NOMO-1 treated with DMSO at 0.1 percent for 48 hours (cell line): ENCODE measurements at regions not wholly inside any gene's neighbourhood (a gene's known extent, or its start where the extent isn't known, plus 50 kb on each side); places are given as distances from the start of the nearest gene placed in this dataset.
"Not testable (repeated sequence)": the region's sequence is repeated elsewhere in the genome, so short reads cannot be mapped to it uniquely, and the experiment has no call there.

Experiments
- DNase-seq: peaks from one replicate; lab custom pipeline; 2025; ENCODE audit not compliant: unreplicated experiment; lab: John Stamatoyannopoulos, UW

- DNase-seq = no peak
These were observed 722.6 kb downstream of the ZNF385D start for GRCh38 chr3:21028412-21028811.

- DNase-seq = no peak
These were observed 726.4 kb downstream of the ZNF385D start for GRCh38 chr3:21024563-21024962.

GRCh38 chr3:21020681-21021080 lies 730.3 kb downstream of the ZNF385D start:
- no peak for DNase-seq

- no peak for DNase-seq
These were observed 731.0 kb downstream of the ZNF385D start for GRCh38 chr3:21020043-21020442.

GRCh38 chr3:21017115-21017852 lies 733.7 kb downstream of the ZNF385D start:
- no peak for DNase-seq

- DNase-seq = no peak
These were observed 737.4 kb downstream of the ZNF385D start for GRCh38 chr3:21013566-21013965.

- DNase-seq = no peak
These were observed 751.3 kb downstream of the ZNF385D start for GRCh38 chr3:20999661-21000060.

GRCh38 chr3:20997183-20997582 lies 753.8 kb downstream of the ZNF385D start:
- DNase-seq = no peak

GRCh38 chr3:20990896-20991295 lies 760.1 kb downstream of the ZNF385D start:
- DNase-seq = no peak

- not testable (repeated sequence) for DNase-seq
These were observed 761.4 kb downstream of the ZNF385D start for GRCh38 chr3:20989653-20990052.

GRCh38 chr3:20984594-20985205 lies 766.3 kb downstream of the ZNF385D start:
- DNase-seq = no peak

GRCh38 chr3:20975188-20975651 lies 775.8 kb downstream of the ZNF385D start:
- DNase-seq = no peak

GRCh38 chr3:20974396-20974795 lies 776.6 kb downstream of the ZNF385D start:
- DNase-seq = no peak

GRCh38 chr3:20970807-20971206 lies 780.2 kb downstream of the ZNF385D start:
- DNase-seq = not testable (repeated sequence)

- not testable (repeated sequence) for DNase-seq
These were observed 781.5 kb upstream of the SGO1 start for GRCh38 chr3:20967485-20967884.

- DNase-seq = no peak
These were observed 772.2 kb upstream of the SGO1 start for GRCh38 chr3:20958161-20958560.

- no peak for DNase-seq
These were observed 759.9 kb upstream of the SGO1 start for GRCh38 chr3:20945892-20946291.

GRCh38 chr3:20935791-20936190 lies 749.8 kb upstream of the SGO1 start:
- DNase-seq = no peak

GRCh38 chr3:20931834-20932233 lies 745.8 kb upstream of the SGO1 start:
- no peak for DNase-seq

GRCh38 chr3:20930034-20930433 lies 744.0 kb upstream of the SGO1 start:
- DNase-seq = peak; percentile 23

GRCh38 chr3:20924646-20925385 lies 738.8 kb upstream of the SGO1 start:
- no peak for DNase-seq

- DNase-seq = not testable (repeated sequence)
These were observed 735.1 kb upstream of the SGO1 start for GRCh38 chr3:20921112-20921511.
